ENCODE measurements at regions not wholly inside any gene's neighbourhood (a gene's known extent, or its start where the extent isn't known, plus 50 kb on each side); places are given as distances from the start of the nearest gene placed in this dataset.

DNA sequence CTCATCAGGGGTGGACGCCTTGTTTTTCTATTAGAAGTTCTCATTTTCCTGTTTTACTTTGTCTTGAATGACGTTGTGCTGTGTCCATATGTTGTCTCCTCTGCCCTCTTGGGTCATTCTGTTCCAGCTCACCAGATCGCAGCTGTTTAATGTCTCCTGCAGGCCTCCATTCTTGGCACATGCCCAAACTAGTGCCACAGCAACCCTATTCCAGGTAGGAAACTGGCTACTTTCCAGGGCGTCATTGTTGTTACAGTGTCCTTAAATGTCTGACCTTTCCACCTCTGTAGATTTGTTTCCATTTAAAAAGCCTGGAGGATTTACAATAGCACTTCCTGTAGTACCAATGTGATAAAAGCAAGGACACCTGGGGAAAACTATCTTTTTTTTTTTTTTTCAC, 500.7 kb downstream of the METTL4 start:
- peak in 2 of 3 donors; percentile 7 to 12 for DNase-seq (ENCODE audit: low read depth in 3 of 3, low spot score in 2 of 3)

DNA sequence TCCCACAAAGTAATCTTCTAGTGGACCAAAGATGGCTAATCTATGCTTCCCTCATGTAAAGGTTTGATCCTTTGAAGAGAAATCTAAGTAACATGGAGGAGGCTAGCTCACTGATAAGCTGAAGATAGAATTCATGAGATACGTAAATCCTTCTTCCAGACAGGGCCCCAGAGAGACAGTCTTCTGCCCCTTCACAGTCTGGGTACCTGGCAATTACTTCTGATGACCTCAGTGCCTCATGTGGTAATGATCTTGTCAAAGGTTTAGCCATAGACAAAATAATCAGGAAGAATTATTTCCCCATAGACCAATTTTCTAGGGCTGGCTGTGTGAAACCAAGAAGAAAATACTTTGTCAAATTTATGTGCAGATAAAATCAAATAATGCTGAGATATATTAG, 495.8 kb downstream of the METTL4 start:
- no peak for DNase-seq (ENCODE audit: low read depth in 3 of 3, low spot score in 2 of 3)

DNA sequence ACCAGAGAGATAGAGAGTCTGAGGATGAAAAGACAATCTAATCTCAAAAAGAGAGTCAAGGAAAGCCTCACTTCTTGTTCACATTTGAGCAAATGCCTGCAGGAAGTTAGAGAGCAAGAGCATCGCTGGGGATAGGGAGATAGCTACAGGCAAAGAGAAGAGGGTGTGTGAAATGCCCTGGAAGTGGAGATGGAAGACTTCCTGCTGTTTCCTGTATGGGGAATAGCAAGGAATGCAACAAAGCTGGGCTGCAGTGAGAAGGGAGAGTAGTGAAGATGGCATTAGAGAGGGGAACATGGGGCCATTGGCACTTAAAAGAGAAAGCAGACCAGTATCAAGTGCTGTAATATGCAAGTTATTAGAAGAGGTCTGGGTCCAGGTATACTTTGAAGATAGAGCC, 488.6 kb downstream of the METTL4 start:
- DNase-seq (ENCODE audit: low read depth in 3 of 3, low spot score in 2 of 3) = no peak

DNA sequence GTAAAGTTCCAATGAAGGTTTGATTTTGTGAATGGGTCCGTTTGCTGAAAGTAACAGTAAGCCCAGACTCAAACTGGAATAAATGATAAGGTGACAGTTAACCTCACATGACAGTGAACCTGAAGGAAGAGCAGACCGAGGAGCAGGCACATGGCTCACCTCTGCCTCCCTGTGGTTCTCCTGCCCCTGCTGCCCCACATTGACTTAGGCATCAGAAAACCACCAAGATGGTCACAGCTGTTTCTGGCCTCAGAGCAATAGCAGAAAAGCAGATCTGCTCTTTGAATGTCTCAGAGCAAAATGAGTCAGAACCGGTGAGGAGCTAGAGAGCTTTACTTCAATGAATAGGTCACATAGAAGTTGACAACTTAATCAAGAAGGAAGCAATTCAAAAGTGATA, 487.6 kb downstream of the METTL4 start:
- DNase-seq (ENCODE audit: low read depth in 3 of 3, low spot score in 2 of 3) = no peak

DNA sequence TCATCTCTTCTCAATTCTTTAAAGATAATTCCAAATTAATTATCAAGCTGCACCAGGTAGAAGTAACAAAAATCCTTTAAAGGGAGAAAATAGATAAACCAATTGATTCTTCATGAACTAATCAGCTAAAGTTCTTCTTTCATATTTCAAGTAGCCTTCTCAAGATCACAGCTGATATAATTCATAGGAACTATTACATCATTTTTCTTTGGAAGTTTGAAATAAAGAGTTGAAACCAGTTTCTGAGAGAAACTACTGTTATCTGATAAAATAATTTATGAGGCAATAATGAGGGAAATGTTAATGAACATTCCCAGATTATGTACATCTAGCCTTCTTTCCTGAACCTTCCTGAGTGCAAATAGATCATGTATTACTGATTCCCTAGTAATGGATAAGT, 484.9 kb downstream of the METTL4 start:
- DNase-seq (ENCODE audit: low read depth in 3 of 3, low spot score in 2 of 3) = no peak

DNA sequence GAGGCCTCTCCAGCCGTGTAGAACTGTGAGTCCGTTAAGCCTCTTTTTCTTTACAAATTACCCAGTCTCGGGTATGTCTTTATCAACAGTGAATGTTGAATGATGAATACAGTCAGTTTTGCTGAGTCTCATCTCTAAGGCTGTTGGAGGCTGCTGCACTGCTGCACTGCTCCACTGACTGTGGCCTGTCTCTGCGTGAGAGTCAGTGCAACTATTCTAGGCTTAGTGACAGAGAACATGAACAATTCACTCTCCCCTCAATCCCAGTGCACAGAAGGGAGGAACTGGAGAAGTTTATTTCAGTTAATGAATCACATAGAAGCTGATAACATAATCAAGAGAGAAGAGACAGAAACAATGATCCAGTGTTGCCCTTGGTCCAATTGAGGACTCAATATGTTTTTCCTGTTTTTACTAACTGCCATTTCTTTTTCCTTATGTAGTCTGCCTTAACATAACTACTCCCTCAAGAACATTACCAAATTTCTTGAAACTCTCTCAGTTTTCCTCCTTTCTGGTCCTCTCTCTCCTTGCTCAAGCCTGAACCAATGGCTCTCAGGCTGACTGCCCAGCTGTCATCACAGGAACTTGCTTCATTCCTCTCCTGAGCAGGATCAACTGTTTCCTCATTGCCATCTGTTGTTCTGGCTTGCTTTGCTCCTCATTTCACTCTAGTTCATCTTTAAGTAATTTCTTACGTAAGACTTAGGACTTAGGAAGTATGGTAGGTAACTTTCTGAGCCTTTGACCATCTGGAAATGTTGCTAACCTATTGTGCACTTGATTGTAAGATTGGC, 483.2 kb downstream of the METTL4 start:
- DNase-seq (ENCODE audit: low read depth in 3 of 3, low spot score in 2 of 3) = no peak

DNA sequence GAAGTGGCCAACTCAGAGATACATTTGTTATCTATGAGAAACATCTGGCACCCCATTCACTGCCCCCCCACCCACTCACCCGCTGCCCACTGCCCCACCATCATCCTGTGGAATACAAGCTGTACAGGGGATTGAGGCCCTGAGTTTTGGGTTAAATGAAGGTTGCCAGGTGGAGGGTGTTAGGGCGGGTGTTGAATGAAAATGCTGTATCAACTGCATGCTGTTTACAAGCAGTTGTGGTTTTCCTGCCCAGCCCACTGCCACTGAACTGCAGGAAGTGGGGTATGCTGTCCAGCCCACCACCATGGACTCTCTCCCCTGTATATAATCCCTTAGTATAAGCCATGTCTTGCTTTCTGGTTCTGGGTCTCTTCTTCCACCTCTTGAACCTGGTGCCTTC, 481.9 kb downstream of the METTL4 start:
- DNase-seq (ENCODE audit: low read depth in 3 of 3, low spot score in 2 of 3) = no peak

DNA sequence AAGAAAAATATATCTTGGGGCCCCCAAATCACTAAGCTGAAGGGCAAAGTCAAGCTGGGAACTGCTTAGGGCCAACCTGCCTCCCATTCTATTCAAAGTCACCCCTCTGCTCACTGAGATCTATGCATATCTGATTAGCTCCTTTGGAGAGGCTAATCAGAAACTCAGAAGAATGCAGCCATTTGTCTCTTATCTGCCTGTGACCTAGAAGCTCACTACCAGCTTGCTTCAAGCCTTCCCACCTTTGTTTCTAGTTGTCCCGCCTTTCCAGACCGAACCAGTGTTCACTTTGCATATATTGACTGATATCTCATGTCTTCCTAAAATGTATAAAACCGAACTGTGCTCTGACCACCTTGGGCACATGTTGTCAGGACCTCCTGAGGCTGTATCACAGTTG, 479.4 kb downstream of the METTL4 start:
- no peak for DNase-seq (ENCODE audit: low read depth in 3 of 3, low spot score in 2 of 3)

DNA sequence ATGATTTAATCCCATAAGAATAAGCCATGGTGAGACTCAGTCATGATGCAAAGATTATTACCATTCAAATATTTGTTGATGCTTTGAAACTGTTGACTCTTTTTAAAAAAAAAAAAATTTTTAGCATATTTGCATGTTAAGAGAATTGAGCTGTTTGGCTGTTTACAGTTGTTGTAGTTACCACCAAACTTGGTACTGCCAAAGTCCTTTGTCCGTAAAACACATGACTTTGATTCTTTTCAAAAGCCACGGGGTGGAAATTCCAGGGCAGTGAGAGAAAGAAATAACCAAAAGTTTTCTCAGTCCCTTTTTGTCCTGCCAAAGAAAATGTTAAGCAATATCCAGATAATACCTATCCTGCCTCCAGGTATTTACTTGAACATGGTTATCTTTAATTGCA, 474.8 kb downstream of the METTL4 start:
- DNase-seq (ENCODE audit: low read depth in 3 of 3, low spot score in 2 of 3) = no peak

DNA sequence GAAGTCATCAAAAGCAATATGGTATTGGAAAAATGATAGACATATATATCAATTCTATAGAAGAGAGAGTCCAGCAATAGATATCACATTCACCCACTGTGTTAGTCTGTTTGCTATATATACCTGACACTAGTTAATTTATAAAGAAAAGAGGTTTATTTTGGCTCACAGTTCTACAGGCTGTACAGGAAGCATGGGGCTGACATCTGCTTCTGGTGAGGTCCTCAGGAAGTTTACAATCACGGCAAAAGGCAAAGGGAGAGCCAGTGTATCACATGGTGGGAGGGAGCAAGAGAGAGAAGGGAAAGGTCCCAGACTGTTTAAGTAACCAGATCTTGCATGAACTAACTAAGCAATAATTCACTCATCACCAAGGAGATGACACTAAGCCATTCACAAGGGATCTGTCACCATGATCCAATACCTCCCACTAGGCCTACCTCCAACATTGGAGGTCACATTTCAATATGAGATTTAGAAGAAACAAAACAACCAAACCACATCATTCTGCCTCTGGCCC, 470.6 kb downstream of the METTL4 start:
- no peak for DNase-seq (ENCODE audit: low read depth in 3 of 3, low spot score in 2 of 3)

DNA sequence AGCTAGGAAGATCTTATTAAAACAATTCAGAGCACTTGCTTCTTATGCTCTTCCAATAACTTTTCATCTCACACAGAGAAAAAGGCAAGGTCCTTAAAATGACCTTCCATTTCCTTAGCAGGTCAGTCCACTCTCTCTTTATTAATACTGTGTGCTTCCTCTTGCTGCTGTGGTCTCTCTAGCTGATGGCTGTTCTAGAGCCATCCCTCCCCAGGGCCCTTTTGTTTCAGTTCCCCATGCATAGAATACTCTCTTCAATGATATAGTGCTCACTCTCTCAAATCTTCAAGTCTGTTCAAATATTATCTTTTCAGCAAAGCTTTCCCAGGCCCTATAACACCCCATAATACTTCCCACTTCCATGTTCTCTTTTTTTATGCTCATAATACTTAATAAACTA, 469.3 kb downstream of the METTL4 start:
- DNase-seq (ENCODE audit: low read depth in 3 of 3, low spot score in 2 of 3) = no peak

DNA sequence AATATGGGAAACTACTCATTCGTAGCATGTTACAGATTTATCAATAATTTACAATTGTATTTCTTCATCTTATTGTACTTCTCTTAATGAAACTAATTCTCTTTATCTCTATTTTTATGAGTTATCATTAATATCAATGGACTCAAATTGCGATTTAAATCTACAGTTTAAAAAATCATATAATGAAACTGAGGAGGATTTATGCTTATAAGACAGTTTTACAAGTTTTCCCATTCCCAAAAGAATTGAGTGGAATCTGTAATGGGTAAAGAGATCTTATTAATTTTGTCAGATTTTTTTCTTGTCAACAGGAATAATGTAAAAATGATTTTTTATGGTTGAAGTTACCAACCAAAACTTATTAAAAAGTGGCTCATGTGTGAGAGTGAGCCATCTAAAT, 468.0 kb downstream of the METTL4 start:
- no peak for DNase-seq (ENCODE audit: low read depth in 3 of 3, low spot score in 2 of 3)

DNA sequence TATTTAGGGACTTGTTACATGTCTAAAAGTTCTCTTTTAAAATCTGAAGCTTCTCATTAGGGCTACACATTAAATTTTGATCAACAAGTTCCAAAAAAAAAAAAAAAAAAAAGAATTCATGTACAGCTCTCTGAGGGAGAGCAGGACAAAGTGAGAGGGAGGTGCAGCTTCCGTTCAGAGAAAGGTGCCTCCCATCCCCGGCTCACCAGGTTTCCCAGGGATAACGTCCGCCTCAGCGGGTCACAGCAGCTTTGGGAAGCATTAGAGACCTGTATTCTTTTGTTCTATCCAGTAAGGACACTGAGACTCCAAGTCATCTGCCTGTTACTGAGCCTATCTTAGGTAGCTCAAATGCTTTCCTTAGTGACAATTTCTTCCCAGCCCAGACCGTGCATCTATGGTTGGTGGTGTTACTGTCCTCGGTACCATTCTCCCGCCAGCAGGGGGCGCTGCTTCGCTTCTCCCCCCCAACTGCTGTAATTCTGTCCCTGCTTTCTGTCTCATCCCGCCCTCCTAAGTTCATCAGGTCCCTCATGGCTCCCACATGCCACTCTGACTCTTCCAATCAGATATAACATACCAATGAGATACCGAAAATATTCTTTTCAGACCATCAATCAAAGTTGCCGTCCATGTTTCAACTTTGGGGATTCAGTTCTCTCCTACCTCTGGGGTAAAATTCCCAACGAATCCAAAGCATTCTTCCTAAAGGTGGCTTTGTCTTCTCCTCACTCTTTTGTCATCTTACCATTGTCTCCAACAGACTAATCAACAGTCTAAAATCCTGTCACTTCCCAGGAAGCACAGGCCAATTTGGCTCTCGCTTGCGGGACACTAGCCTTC, 466.5 kb downstream of the METTL4 start:
- DNase-seq (ENCODE audit: low read depth in 3 of 3, low spot score in 2 of 3) = peak in 1 of 3 donors; percentile 10

DNA sequence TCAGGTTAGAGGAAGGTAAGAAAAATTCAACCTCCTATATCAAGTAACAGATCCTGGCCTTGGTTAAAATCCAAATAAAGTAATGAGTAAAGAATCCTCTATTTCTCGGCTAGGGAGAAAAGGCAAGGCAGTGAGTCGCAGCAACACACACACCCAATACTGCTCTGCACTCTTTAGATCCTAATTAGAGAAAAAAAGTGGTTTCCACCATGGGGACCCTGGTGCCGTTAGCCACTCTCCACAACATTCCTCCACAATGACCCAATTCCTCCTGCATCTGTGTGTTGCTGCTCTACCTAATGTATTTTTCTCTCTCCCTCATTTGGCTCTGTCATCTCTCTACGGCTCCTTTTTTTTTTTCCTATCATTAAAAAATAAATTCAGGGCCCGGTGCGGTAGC, 462.7 kb downstream of the METTL4 start:
- DNase-seq (ENCODE audit: low read depth in 3 of 3, low spot score in 2 of 3) = no peak

DNA sequence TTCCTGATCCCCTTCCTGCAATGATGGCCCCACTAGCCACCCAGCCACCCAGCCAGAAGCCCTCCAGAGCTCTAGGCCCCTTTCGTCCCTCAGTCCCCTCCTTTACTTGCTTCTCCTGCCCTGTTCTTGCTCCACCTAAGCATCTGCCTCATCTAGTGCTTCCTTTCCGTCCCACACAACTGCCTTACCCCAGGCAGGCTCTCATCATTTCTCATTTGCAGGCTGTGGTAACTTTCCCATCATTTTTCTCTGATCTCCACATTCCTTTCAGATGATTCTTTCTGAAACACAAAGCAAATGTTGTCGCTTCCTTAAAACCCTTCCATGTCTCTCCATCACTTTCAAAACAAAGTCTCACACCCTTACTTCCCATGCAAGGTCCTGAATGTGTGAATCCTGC, 459.8 kb downstream of the METTL4 start:
- no peak for DNase-seq (ENCODE audit: low read depth in 3 of 3, low spot score in 2 of 3)

DNA sequence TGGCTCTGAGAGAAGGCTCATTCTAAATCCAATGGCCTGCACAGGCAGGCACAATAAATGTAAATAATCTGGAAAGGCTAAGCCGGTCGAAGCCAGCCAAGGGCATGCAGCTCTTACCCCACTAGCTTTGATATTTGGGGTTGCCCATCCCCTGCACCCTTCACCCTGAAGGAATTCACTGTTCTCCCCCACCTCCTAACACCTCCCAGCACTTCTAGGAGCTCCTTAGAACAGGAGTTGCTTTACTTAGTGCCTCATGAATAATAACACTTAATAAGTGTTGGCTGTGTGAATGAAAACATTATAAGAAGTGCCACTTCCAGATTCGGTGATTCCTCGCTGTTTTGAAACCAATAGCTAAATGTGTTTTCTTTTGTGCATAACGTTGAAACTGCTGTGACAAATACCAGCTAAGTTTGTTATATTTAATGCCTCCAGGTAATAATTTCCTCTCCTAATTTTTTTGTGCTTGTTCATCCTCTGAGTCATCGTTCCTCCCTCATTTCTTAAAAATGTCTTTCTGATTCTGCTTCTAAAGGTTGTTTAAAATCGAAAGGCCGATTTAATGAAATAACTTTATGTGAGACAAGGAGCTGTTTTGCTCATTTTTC, 458.8 kb downstream of the METTL4 start:
- DNase-seq (ENCODE audit: low read depth in 3 of 3, low spot score in 2 of 3) = no peak

DNA sequence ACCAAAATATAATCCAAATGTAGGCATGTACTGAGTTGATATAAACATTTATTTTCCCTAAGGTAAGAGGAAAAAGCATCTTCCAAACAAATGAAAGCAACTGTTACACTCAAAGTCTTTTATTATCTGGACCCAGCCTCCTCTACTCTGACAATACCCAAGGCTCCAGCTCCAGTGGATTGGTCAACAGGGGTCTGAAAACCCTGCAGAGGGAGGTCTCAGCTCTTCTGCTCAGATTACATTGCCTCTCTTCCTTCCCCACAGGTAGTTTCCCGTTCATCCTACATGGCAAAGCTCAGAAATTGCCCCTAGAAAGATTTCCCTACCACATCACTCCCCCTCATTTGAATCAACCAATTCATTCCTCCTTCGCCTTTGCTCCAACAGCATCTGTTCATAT, 457.0 kb downstream of the METTL4 start:
- DNase-seq (ENCODE audit: low read depth in 3 of 3, low spot score in 2 of 3) = no peak

DNA sequence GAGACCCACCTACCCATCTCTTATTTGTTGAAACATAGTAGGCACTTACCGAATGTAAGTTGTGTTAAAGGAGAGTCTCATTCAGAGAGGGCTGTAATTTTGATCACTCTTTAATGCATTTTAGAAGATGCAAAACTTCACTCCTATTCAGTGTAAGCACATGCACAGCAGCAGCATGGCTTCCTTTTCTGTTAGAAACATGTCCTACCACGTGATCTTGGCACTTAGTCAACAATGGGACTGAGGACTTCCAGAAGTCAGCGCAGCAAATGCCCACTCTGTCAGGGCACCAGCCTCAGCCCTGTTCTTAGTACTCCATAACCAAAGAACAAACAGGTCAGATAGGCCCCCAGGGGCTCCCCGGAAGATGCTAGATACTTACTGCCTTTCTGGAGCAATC, 456.5 kb downstream of the METTL4 start:
- no peak for DNase-seq (ENCODE audit: low read depth in 3 of 3, low spot score in 2 of 3)

DNA sequence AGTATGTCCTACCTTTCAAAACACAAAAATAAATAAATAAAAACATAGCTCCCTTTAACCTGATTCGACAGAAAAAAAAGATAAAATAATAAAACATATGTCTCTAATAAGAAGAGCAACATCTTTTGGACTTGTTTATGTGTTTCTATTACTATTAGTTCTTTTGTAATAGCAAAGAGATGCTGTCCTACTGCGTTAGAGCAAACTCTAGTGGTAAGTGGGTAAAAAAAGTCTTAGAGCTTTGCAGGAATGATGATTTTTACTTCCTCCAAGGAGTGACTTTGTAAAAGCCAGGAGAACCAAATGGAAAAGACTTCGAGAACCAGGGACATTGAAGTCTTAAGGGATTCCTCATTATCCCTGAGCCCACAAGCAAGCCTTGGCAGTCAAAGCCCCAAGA, 450.1 kb downstream of the METTL4 start:
- DNase-seq (ENCODE audit: low read depth in 3 of 3, low spot score in 2 of 3) = no peak

DNA sequence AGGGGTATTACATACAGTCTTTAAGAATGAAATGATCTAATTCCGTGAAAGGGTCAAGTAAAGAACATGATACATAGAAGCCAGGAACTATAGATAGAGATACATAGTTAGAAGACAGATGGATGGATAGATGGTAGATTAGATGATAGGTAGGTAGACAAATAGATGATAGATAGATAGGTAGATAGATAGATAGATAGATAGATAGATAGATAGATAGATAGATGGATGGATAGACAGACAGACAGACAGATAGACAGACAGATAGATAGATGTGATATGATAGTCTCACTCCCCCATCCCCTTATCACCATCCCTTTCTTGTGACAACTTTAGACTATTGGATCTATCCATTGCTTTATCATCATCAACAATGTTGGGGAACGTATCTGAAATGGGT, 448.2 kb downstream of the METTL4 start:
- no peak for DNase-seq (ENCODE audit: low read depth in 3 of 3, low spot score in 2 of 3)

DNA sequence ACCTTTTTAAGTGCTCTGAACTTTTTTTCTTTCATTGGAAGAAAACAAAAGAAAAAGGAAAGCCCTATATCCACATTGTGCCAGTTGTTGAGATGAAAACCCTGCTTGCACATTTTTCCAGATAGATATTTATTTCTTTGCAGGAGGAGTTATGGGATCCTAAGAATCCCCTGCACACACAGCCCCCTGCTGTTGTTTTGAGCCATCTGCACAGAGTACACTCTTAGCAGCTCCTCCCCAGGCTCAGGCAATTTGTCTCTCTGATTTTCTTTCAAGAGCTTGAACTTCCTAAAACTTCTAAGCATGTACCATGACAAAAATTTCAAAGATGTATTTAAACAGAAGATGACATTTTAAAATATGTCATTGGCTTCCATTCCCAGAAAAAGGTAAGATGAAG, 436.9 kb downstream of the METTL4 start:
- DNase-seq (ENCODE audit: low read depth in 3 of 3, low spot score in 2 of 3) = no peak

DNA sequence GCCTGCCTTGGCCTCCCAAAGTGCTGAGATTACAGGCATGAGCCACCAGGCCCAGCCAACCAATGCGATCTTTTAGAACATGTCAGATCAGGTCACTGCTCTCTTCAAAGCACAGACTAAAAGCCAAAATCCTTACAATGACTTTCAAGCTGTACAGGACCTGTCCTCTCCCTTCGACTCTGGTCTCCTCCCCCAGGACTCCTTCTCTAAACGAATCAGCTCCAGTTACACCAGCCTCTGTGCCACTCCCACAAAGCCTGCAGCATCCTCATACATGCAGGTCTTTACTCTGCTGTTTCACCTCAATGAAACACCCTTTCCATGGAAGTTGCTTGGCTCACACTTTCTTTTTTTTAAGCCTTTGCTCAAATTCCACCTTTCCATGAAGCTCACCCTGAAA, 436.0 kb downstream of the METTL4 start:
- DNase-seq (ENCODE audit: low read depth in 3 of 3, low spot score in 2 of 3) = no peak
